MM.1S (cell line): ENCODE measurements at regions not wholly inside any gene's neighbourhood (a gene's known extent, or its start where the extent isn't known, plus 50 kb on each side); places are given as distances from the start of the nearest gene placed in this dataset.

Source experiments
- EZH2 ChIP-seq: fragments of 300-600 bp; sonication (generic); optimal IDR thresholded peaks from 2 replicates; pipeline ENCODE3; 2017; ENCODE audit warnings: low read depth, mild to moderate bottlenecking, antibody characterized with exemption, low read length, mixed read lengths
- TF ChIP-seq, protein P1 (sequence below): fragments of 300-600 bp; sonication (generic); IDR thresholded peaks from 2 replicates; pipeline ENCODE4 v1.5.1; 2016; ENCODE audit warnings: antibody characterized with exemption, low read length, mixed read lengths

DNA sequence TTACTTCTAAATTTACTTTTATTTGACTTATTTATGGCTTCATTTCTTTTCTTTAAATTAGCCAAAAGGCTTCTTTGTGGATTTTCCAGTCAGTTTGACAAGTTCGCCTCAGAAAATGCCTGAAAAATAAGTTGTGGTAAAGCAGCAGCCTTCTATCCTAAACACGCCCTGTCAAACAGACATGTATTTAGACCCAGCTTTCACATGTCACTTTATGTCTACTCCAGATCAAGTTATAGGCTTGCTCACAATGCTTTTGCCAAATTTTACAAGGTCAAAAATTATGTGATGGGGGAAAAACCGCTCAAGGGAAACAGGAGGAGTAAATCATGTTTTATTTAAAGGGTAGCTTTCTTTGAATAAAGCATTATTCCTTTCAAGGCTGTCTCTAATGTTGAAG lies 615.0 kb downstream of the HDGFL1 start:
- TF ChIP-seq, protein P1, sequence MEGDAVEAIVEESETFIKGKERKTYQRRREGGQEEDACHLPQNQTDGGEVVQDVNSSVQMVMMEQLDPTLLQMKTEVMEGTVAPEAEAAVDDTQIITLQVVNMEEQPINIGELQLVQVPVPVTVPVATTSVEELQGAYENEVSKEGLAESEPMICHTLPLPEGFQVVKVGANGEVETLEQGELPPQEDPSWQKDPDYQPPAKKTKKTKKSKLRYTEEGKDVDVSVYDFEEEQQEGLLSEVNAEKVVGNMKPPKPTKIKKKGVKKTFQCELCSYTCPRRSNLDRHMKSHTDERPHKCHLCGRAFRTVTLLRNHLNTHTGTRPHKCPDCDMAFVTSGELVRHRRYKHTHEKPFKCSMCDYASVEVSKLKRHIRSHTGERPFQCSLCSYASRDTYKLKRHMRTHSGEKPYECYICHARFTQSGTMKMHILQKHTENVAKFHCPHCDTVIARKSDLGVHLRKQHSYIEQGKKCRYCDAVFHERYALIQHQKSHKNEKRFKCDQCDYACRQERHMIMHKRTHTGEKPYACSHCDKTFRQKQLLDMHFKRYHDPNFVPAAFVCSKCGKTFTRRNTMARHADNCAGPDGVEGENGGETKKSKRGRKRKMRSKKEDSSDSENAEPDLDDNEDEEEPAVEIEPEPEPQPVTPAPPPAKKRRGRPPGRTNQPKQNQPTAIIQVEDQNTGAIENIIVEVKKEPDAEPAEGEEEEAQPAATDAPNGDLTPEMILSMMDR: no peak
- TF ChIP-seq EZH2: no peak
